ENCODE measurements at regions not wholly inside any gene's neighbourhood (a gene's known extent, or its start where the extent isn't known, plus 50 kb on each side); places are given as distances from the start of the nearest gene placed in this dataset.

DNA sequence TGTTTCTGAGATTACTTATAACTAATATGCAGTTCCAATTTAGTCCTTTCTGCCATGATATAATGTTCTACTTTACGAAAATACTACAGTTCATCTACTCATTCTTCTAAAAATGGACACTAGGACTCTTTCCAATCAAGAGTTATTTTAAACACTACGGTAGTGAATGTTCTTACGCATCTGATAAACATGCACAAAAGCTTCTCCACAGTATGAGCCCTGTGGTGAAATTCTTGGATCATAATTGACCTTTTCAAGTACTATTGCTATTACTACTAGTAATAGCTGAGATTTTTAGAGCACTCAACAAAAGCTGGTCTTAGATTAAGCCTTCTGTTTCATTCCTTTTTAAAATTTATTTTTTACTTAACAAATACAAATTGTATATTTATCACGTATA is 106.4 kb downstream of the CH25H start:
- TF ChIP-seq ESRRG (CRISPR knock-in tag; IDR thresholded peaks at IDR 0.05) (no peak), TCF4 (CRISPR knock-in tag; IDR thresholded peaks at IDR 0.05; ENCODE audit: borderline replicate concordance) (no peak)

All from SK-N-SH treated with all-trans-retinoic acid at 6 μM for 48 hours (cell line).